AG04450 (cell line): ENCODE measurements at regions not wholly inside any gene's neighbourhood (a gene's known extent, or its start where the extent isn't known, plus 50 kb on each side); places are given as distances from the start of the nearest gene placed in this dataset.

ENCODE experiments used
- CTCF ChIA-PET: fragments of 300-600, 350-600 bp; formaldehyde crosslinking; extraction: SDS; loops from one replicate; lab custom pipeline; 2022; ENCODE audit warnings: antibody characterized with exemption, inconsistent platforms; lab: Charles Lee
- POLR2A ChIA-PET: fragments of 350-600 bp; formaldehyde crosslinking; extraction: SDS; loops from one replicate; lab custom pipeline; 2021; ENCODE audit warnings: antibody characterized with exemption, inconsistent platforms; lab: Yijun Ruan, JAX
- DNase-seq: peaks from one replicate; pipeline ENCODE4 v3.0.0-alpha.2; 2011; ENCODE audit warnings: low read depth, low spot score
- H3K27ac ChIP-seq: one replicate; pipeline ENCODE4 v1.5.1; 2012; ENCODE audit warnings: low read depth, low read length, control low read depth
- H3K27me3 ChIP-seq: one replicate; pipeline ENCODE4 v1.6.0; 2012; ENCODE audit warnings: low read length; ENCODE audit not compliant: control insufficient read depth, insufficient read depth
- H3K4me3 ChIP-seq: 2 replicates; pipeline ENCODE4 v1.5.1; 2011; ENCODE audit warnings: mild to moderate bottlenecking, low read depth, low read length, control low read depth
- H3K9me3 ChIP-seq: 2 replicates; pipeline ENCODE4 v1.5.1; 2012; ENCODE audit warnings: low read length; ENCODE audit not compliant: control insufficient read depth, insufficient read depth
- CTCF ChIP-seq: IDR thresholded peaks from 2 replicates; pipeline ENCODE4 v1.5.1; 2011; ENCODE audit warnings: low read depth, low read length, control low read depth, inconsistent platforms

DNA sequence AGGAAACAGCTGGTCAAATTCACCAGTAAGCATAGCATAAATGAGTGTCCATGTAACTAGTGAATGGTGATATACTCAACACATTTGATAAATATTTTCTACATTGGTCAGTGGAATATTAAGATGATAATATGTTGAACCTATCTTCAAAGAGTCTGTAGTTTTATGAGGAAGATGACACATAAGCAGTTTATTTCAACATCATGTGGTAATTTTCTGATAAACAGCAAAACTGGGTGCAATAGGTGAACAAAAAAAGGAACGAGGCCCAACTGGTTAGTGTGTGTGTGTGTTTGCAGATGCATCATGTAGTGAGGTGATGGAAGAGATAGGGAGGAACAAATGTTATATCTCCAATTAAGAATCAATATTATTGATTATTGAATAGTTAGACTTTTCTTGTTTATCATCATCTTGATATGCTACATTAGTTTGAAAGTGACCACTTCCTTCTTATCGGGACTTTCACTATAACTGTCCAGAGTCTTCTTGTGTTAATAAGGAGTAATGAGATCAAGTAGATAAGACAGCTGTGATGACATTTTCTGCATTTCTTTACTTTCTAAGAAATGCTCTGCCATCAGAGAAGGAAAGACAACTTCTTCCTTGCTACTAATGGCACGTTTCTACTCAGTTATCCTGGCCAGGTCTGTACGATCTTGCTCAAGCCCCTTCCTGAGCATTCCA, 270.7 kb downstream of the ETS1 start:
- ChIA-PET CTCF (interaction anchor here (1.1 kb wide), 1 partner anchor 314 kb away, joined by 5 read pairs; no protein-coding TSS in a partner anchor), POLR2A (interaction anchor here (1.4 kb wide), 1 partner anchor 19 kb away, joined by 4 read pairs; no protein-coding TSS in a partner anchor)
- H3K9me3 ChIP-seq: peaks cover 4% of the 10 kb centered on the region; the same call in 1 of the 2 replicates
- H3K4me3 ChIP-seq: no peak overlapping the region
- no peaks in the 10 kb centered on the region for H3K27me3 ChIP-seq
- no peak for DNase-seq
- no peak for TF ChIP-seq CTCF
- H3K27ac ChIP-seq: no peak overlapping the region

- ChIA-PET CTCF (no interaction called here), POLR2A (no interaction called here)
- Histone ChIP-seq H3K27me3 (no peaks in the 10 kb centered on the region), H3K4me3 (no peak overlapping the region), H3K27ac (no peak overlapping the region), H3K9me3 (peaks cover 4% of the 10 kb centered on the region; the same call in 1 of the 2 replicates)
- no peak for TF ChIP-seq CTCF
- no peak for DNase-seq
These were observed 271.4 kb downstream of the ETS1 start for GRCh38 chr11:128315933-128316332.

GRCh38 chr11:128313931-128314330, 273.4 kb downstream of the ETS1 start:
- DNase-seq: no peak
- no peaks in the 10 kb centered on the region for H3K27me3 ChIP-seq
- no peak overlapping the region for H3K27ac ChIP-seq
- POLR2A ChIA-PET: no interaction called here
- CTCF ChIA-PET: no interaction called here
- H3K9me3 ChIP-seq: peaks cover 4% of the 10 kb centered on the region; the same call in 1 of the 2 replicates
- H3K4me3 ChIP-seq: no peak overlapping the region
- no peak for TF ChIP-seq CTCF

DNA sequence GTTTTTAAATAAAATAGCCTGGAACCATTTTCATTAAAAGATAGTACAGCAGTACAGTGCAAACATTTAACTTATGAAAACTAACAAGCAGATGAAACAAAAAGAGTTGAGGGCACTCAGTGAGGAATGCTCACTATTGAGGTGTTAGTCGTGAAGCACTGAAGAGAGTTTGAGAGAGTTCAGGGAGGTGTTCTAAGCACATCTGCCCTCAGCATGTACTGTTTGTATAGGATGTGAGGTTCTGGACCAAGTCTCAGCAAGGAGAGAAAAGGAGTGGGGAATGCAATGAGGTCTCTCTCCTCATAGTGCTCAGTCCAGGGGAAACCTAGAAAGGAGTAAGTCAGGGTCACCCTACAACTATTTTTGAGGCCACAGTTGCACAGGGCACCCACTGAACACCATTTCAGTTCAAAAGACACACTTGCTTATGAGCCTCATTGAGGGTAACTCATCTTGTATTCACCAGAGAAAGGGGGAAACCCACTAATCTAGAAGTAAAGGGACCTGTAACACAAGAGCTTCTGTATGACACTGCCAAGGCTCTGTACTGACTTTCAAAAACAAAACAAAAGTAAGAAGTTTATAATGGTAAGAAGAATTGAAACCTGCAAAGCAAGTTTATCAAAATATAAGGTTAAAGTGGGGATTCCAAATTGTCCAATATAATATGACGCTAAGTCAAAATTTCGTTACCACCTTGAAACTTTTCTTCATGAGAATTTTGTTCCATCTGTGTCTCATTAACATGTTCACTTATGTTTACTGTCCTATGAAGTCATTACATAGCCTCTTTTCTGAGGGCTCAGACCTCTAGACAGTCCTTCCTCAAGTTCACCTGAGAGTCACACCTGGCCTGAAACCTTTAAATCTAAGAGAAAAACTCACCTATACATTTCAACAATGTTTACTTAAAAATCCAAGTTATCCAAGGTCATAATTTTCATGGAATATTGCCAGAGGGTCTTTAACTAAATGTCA, 275.3 kb downstream of the ETS1 start:
- Histone ChIP-seq H3K4me3 (no peak overlapping the region), H3K9me3 (peaks cover 4% of the 10 kb centered on the region; the same call in 1 of the 2 replicates), H3K27ac (no peak overlapping the region), H3K27me3 (no peaks in the 10 kb centered on the region)
- ChIA-PET CTCF (no interaction called here), POLR2A (no interaction called here)
- DNase-seq: no peak
- TF ChIP-seq CTCF: no peak
